ENCODE measurements at regions not wholly inside any gene's neighbourhood (a gene's known extent, or its start where the extent isn't known, plus 50 kb on each side); places are given as distances from the start of the nearest gene placed in this dataset.

- dilution Hi-C loops (cut with MboI; ENCODE audit: extremely low pct_ligation_motif_present, low sequenced_read_pairs), result no loop called here
- H2AFZ ChIP-seq (ENCODE audit: low read depth, low read length), result no peak overlapping the region
- H3K79me2 ChIP-seq (ENCODE audit: control insufficient read depth, insufficient read depth, low read length), result no peaks in the 10 kb centered on the region
- no peaks in the 10 kb centered on the region for H3K27me3 ChIP-seq (ENCODE audit: control insufficient read depth in 2 of 2, insufficient read depth in 2 of 2, low read length in 2 of 2)
- BruUV-seq (replicated peaks), result no TSS peak
- intact Hi-C loops (cut with micrococcal nuclease), result no loop called here
- no peaks in the 10 kb centered on the region for H3K36me3 ChIP-seq (ENCODE audit: control insufficient read depth in 2 of 2, extremely low read depth in 1 of 2, insufficient read depth in 2 of 2, low read length in 2 of 2)
- no peak overlapping the region for H3K9ac ChIP-seq (replicated peaks; ENCODE audit: extremely low read depth, insufficient read depth, low read length)
- DNase-seq (ENCODE audit: low read depth, low spot score), result no peak
- H3K4me2 ChIP-seq (ENCODE audit: insufficient read depth, low read length), result no peak overlapping the region
- ChIA-PET CTCF (no interaction called here), POLR2A (no interaction called here)
- H3K9me1 ChIP-seq (replicated peaks; ENCODE audit: control insufficient read depth, extremely low read depth, insufficient read depth, low read length), result no peaks in the 10 kb centered on the region
- FAIRE-seq, result no peak
- H3K4me1 ChIP-seq (ENCODE audit: control insufficient read depth, extremely low read depth, insufficient read depth, low read length), result no peaks in the 10 kb centered on the region
- H3K4me3 ChIP-seq (replicated peaks in 1 of 3; ENCODE audit: insufficient read depth in 1 of 3, low read depth in 1 of 3, low read length in 3 of 3), result no peak overlapping the region
- TF ChIP-seq POLR2AphosphoS5 (IDR thresholded peaks at IDR 0.05; ENCODE audit: insufficient read depth, low read depth, low read length) (no peak), JUN (IDR thresholded peaks at IDR 0.05; ENCODE audit: borderline replicate concordance, insufficient read depth, insufficient read length, low read depth) (no peak), POLR2A (IDR thresholded peaks at IDR 0.05; ENCODE audit: low read depth, low read length) (no peak), MAX (IDR thresholded peaks at IDR 0.05; ENCODE audit: insufficient read depth, insufficient read length) (no peak), EZH2 (IDR thresholded peaks at IDR 0.05; ENCODE audit: borderline replicate concordance, low read depth, low read length, severe bottlenecking) (no peak), MYC (IDR thresholded peaks at IDR 0.05; ENCODE audit: low read depth, low read length) (no peak), FOS (IDR thresholded peaks at IDR 0.05; ENCODE audit: borderline replicate concordance, insufficient read depth, low read length) (no peak), GATA2 (IDR thresholded peaks at IDR 0.05; ENCODE audit: insufficient read depth, insufficient read length, low read depth, low read length) (no peak)
- TF ChIP-seq, protein P1, sequence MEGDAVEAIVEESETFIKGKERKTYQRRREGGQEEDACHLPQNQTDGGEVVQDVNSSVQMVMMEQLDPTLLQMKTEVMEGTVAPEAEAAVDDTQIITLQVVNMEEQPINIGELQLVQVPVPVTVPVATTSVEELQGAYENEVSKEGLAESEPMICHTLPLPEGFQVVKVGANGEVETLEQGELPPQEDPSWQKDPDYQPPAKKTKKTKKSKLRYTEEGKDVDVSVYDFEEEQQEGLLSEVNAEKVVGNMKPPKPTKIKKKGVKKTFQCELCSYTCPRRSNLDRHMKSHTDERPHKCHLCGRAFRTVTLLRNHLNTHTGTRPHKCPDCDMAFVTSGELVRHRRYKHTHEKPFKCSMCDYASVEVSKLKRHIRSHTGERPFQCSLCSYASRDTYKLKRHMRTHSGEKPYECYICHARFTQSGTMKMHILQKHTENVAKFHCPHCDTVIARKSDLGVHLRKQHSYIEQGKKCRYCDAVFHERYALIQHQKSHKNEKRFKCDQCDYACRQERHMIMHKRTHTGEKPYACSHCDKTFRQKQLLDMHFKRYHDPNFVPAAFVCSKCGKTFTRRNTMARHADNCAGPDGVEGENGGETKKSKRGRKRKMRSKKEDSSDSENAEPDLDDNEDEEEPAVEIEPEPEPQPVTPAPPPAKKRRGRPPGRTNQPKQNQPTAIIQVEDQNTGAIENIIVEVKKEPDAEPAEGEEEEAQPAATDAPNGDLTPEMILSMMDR (IDR thresholded peaks at IDR 0.05; ENCODE audit: extremely low read depth in 1 of 2, insufficient read depth in 1 of 2, low read depth in 1 of 2, low read length in 2 of 2), result no peak
- no peak overlapping the region for H3K27ac ChIP-seq (ENCODE audit: insufficient read depth, low read depth, low read length)
- no peaks in the 10 kb centered on the region for H4K20me1 ChIP-seq (replicated peaks; ENCODE audit: control insufficient read depth, extremely low read depth, insufficient read depth, low read length)
- H3K9me3 ChIP-seq (replicated peaks; ENCODE audit: control insufficient read depth, insufficient read depth, low read length), result peaks cover 5% of the 10 kb centered on the region
Observed at GRCh38 chr16:79825002-79825401, 224.5 kb upstream of the MAF start.

Data from endothelial cell of umbilical vein (primary cell).